K562 (cell line): ENCODE measurements at regions not wholly inside any gene's neighbourhood (a gene's known extent, or its start where the extent isn't known, plus 50 kb on each side); places are given as distances from the start of the nearest gene placed in this dataset.

Source experiments
- ATAC-seq: fragments of 200-7000 bp; cut with Tn5 transposase; 3 replicates; pipeline ENCODE4 v1.9.1; 2020; ENCODE audit warnings: moderate library complexity
- BruUV-seq: library from RNA; stranded (reverse); fragments of 400-500 nt; replicated peaks from 2 replicates; lab custom pipeline; 2021; lab: Mats Ljungman, UMichigan
- CTCF ChIA-PET: fragments of 300-600 bp; formaldehyde crosslinking; extraction: SDS; loops from one replicate; lab custom pipeline; 2021; ENCODE audit warnings: low intra/inter-chr PET ratio; lab: Yijun Ruan, JAX
- POLR2A ChIA-PET: fragments of 300-600, 350-650 bp; sonication (Branson Sonifier 250); formaldehyde crosslinking; extraction: SDS; loops from one replicate; lab custom pipeline; 2021; ENCODE audit warnings: antibody characterized with exemption, inconsistent platforms; lab: Yijun Ruan, JAX
- DNase-seq, 4 experiments: peaks; one replicate each; pipeline versions ENCODE4 v3.0.0 to v3.0.0-alpha.2; 2011 to 2018; ENCODE audit warnings: low spot score in 3 of 4, mixed read lengths in 3 of 4; ENCODE audit errors: extremely low read depth in 1 of 4
- FAIRE-seq: peaks from 2 replicates; lab custom pipeline; 2011; peaks lifted over from hg19 to GRCh38; lab: Jason Lieb, UNC
- H2AFZ ChIP-seq: 2 replicates; pipeline ENCODE4 v1.6.0; 2011; ENCODE audit warnings: low read depth, low read length, control low read depth, inconsistent platforms
- H3K27ac ChIP-seq: fragments of 200-600 bp; 3 replicates; pipeline ENCODE4 v1.8.0; 2011; ENCODE audit warnings: low read depth, mild to moderate bottlenecking, control low read depth, inconsistent platforms, low read length, moderate library complexity, mixed read lengths; ENCODE audit errors: extremely low read depth
- H3K27me3 ChIP-seq, 2 experiments: fragments of 300-600 bp in 1 of 2; 2 replicates in 1 of 2; 3 replicates in 1 of 2; pipeline versions ENCODE4 v1.6.0 to v1.8.0; 2011; ENCODE audit warnings: inconsistent platforms in 2 of 2, low read length in 2 of 2, mild to moderate bottlenecking in 1 of 2, mixed read lengths in 1 of 2, moderate library complexity in 1 of 2; ENCODE audit not compliant: control insufficient read depth in 2 of 2, insufficient read depth in 2 of 2
- H3K36me3 ChIP-seq: fragments of 300-600 bp; 3 replicates; pipeline ENCODE4 v1.8.0; 2011; ENCODE audit warnings: mild to moderate bottlenecking, low read length, inconsistent platforms; ENCODE audit not compliant: control insufficient read depth, insufficient read depth
- H3K4me1 ChIP-seq, 2 experiments: fragments of 200-600 bp in 1 of 2; replicated peaks in 1 of 2; 2 replicates in 1 of 2; 3 replicates in 1 of 2; pipeline versions ENCODE4 v1.5.1 to v1.8.0; 2011; ENCODE audit warnings: inconsistent platforms in 2 of 2, low read length in 2 of 2, mild to moderate bottlenecking in 1 of 2, mixed read lengths in 1 of 2, moderate library complexity in 1 of 2; ENCODE audit not compliant: control insufficient read depth in 2 of 2, insufficient read depth in 2 of 2
- H3K4me2 ChIP-seq: 2 replicates; pipeline ENCODE4 v1.6.1; 2011; ENCODE audit warnings: low read length, control low read depth, inconsistent platforms, mixed read lengths; ENCODE audit not compliant: insufficient read depth
- H3K4me3 ChIP-seq: fragments of 200-600 bp; sonication (generic), shearing (Covaris generic); 2 replicates; pipeline ENCODE4 v1.5.1; 2016; ENCODE audit warnings: control low read depth, inconsistent platforms
- H3K79me2 ChIP-seq: fragments of 200-600 bp; 3 replicates; pipeline ENCODE4 v1.8.0; 2011; ENCODE audit warnings: low read length, inconsistent platforms; ENCODE audit not compliant: control insufficient read depth, insufficient read depth
- H3K9ac ChIP-seq, 2 experiments: 2 replicates each; pipeline versions ENCODE4 v1.6.0 to v1.6.1; 2011; ENCODE audit warnings: low read depth in 2 of 2, low read length in 2 of 2, control low read depth in 1 of 2, inconsistent platforms in 1 of 2, mild to moderate bottlenecking in 1 of 2, mixed read lengths in 1 of 2; ENCODE audit not compliant: insufficient read depth in 1 of 2
- H3K9me1 ChIP-seq: one replicate; pipeline ENCODE4 v1.6.0; 2011; ENCODE audit warnings: inconsistent platforms, mild to moderate bottlenecking, low read length, moderate library complexity; ENCODE audit not compliant: control insufficient read depth, insufficient read depth
- H3K9me3 ChIP-seq: replicated peaks from 2 replicates; pipeline ENCODE4 v1.5.1; 2011; ENCODE audit warnings: low read depth, low read length, inconsistent platforms; ENCODE audit not compliant: control insufficient read depth, insufficient read depth
- H4K20me1 ChIP-seq: replicated peaks from 2 replicates; pipeline ENCODE4 v1.6.1; 2011; ENCODE audit warnings: low read length, inconsistent platforms, mixed read lengths; ENCODE audit not compliant: control insufficient read depth, insufficient read depth
- ARNT ChIP-seq, 2 experiments: fragments of 450-650 bp; IDR thresholded peaks; 2 replicates each; pipeline ENCODE4 v1.6.1; 2016; ENCODE audit warnings: mild to moderate bottlenecking in 1 of 2
- CREM ChIP-seq: IDR thresholded peaks from 2 replicates; pipeline ENCODE4 v1.6.1; 2014; ENCODE audit warnings: antibody characterized with exemption, low read depth
- HMG20A ChIP-seq: fragments of 450-650 bp; formaldehyde crosslinking; conservative IDR thresholded peaks from 2 replicates; pipeline ENCODE4 v1.4.0; 2020; ENCODE audit warnings: mild to moderate bottlenecking, mixed read lengths
- MXI1 ChIP-seq: IDR thresholded peaks from 2 replicates; pipeline ENCODE4 v1.6.1; 2011; ENCODE audit warnings: low read depth, mild to moderate bottlenecking, improper control_type of control experiment, low read length
- NCOR1 ChIP-seq: fragments of 450-650 bp; IDR thresholded peaks from 2 replicates; pipeline ENCODE4 v1.6.1; 2016; ENCODE audit warnings: mild to moderate bottlenecking, moderate library complexity
- PHB ChIP-seq: fragments of 250-450 bp; sonication (Bioruptor Pico); IDR thresholded peaks from 2 replicates; pipeline ENCODE4 v1.5.0; 2021
- TRIM24 ChIP-seq, 2 experiments: fragments of 450-650 bp; IDR thresholded peaks; 2 replicates each; pipeline ENCODE4 v1.6.1; 2016
- ZC3H11A ChIP-seq: IDR thresholded peaks from 2 replicates; pipeline ENCODE4 v1.6.1; 2012; ENCODE audit warnings: low read depth, low read length, improper control_type of control experiment
- WGBS: fragments of 100-300 bp; shearing (Covaris generic); methylation state at CpG from one replicate; pipeline ENCODE4 v1.1.6; 2016; ENCODE audit warnings: low coverage, mixed read lengths; ENCODE audit not compliant: insufficient coverage; ENCODE audit errors: missing lambda C conversion rate; 5-methylcytosine and 5-hydroxymethylcytosine counted together
- in situ Hi-C: fragments of 300-500 bp; cut with MboI; formaldehyde crosslinking; loops from 4 replicates; pipeline ENCODE4 v1.15.0; 2018; ENCODE audit warnings: inconsistent platforms, mixed read lengths
- intact Hi-C: fragments of 100-400 bp; cut with micrococcal nuclease; formaldehyde crosslinking; loops from 2 replicates; pipeline ENCODE4 v1.14.2; 2022
- TF ChIP-seq, protein P1 (sequence below): fragments of 150-350 bp; IDR thresholded peaks from 2 replicates; pipeline ENCODE4 v1.6.1; 2014; ENCODE audit warnings: low read depth, mild to moderate bottlenecking, low read length, borderline replicate concordance
- TF ChIP-seq, protein P2 (sequence below): fragments of 450-650 bp; IDR thresholded peaks from 2 replicates; pipeline ENCODE4 v1.6.1; 2018; ENCODE audit warnings: mild to moderate bottlenecking, low read depth; ENCODE audit not compliant: partially characterized antibody

DNA sequence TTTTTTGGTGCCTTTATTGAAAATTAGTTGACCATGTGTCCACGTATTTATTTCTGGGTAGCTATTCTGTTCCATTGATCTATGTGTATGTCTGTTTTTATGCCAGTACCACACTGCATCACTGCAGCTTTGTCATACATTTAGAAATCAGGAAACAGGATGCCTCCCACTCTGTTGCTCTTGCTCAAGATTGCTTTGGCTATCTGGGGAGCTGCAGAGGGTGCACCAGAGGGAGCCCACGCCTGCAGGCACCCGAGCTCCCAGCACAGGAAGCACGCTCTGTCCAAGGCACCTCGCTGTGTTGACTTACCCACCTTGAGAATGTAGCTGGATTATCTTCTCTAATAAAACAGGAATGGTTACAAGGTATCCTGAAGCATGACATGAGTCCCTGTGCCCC is 301.7 kb downstream of the TCERG1L start:
- no peaks in the 10 kb centered on the region for H3K9me3 ChIP-seq
- no peaks in the 10 kb centered on the region for H3K4me1 ChIP-seq
- H3K4me2 ChIP-seq = no peak overlapping the region
- no peaks in the 10 kb centered on the region for H3K9me1 ChIP-seq
- no peak for FAIRE-seq
- TF ChIP-seq ZC3H11A (no peak), ARNT (IDR thresholded peaks at IDR 0.05) (no peak), TRIM24 (IDR thresholded peaks at IDR 0.05) (no peak), NCOR1 (no peak), PHB (CRISPR knock-in tag) (no peak), HMG20A (CRISPR knock-in tag) (no peak), MXI1 (no peak), CREM (no peak)
- TF ChIP-seq, protein P1, sequence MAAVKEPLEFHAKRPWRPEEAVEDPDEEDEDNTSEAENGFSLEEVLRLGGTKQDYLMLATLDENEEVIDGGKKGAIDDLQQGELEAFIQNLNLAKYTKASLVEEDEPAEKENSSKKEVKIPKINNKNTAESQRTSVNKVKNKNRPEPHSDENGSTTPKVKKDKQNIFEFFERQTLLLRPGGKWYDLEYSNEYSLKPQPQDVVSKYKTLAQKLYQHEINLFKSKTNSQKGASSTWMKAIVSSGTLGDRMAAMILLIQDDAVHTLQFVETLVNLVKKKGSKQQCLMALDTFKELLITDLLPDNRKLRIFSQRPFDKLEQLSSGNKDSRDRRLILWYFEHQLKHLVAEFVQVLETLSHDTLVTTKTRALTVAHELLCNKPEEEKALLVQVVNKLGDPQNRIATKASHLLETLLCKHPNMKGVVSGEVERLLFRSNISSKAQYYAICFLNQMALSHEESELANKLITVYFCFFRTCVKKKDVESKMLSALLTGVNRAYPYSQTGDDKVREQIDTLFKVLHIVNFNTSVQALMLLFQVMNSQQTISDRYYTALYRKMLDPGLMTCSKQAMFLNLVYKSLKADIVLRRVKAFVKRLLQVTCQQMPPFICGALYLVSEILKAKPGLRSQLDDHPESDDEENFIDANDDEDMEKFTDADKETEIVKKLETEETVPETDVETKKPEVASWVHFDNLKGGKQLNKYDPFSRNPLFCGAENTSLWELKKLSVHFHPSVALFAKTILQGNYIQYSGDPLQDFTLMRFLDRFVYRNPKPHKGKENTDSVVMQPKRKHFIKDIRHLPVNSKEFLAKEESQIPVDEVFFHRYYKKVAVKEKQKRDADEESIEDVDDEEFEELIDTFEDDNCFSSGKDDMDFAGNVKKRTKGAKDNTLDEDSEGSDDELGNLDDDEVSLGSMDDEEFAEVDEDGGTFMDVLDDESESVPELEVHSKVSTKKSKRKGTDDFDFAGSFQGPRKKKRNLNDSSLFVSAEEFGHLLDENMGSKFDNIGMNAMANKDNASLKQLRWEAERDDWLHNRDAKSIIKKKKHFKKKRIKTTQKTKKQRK = no peak
- TF ChIP-seq, protein P2, sequence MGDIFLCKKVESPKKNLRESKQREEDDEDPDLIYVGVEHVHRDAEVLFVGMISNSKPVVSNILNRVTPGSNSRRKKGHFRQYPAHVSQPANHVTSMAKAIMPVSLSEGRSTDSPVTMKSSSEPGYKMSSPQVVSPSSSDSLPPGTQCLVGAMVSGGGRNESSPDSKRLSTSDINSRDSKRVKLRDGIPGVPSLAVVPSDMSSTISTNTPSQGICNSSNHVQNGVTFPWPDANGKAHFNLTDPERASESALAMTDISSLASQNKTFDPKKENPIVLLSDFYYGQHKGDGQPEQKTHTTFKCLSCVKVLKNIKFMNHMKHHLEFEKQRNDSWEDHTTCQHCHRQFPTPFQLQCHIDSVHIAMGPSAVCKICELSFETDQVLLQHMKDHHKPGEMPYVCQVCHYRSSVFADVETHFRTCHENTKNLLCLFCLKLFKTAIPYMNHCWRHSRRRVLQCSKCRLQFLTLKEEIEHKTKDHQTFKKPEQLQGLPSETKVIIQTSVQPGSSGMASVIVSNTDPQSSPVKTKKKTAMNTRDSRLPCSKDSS = no peak
- TF ChIP-seq, all 486 proteins: peak for 0
- intact Hi-C loops = no loop called here
- in situ Hi-C loops = no loop called here
- BruUV-seq = no TSS peak
- Histone ChIP-seq H4K20me1 (no peaks in the 10 kb centered on the region), H3K36me3 (no peaks in the 10 kb centered on the region), H3K27ac (no peak overlapping the region), H3K9ac (no peak overlapping the region), H3K4me3 (no peak overlapping the region), H3K79me2 (no peaks in the 10 kb centered on the region), H2AFZ (no peak overlapping the region), H3K27me3 (no peaks in the 10 kb centered on the region; a peak in 1 of 5 replicates)
- no peak for ATAC-seq
- ChIA-PET POLR2A (no interaction called here), CTCF (no interaction called here)
- no peak for DNase-seq
- 0% methylated on average over 5 of the region's 5 CpGs for WGBS
